Transverse colon (tissue), 4 donors: ENCODE measurements at regions not wholly inside any gene's neighbourhood (a gene's known extent, or its start where the extent isn't known, plus 50 kb on each side); places are given as distances from the start of the nearest gene placed in this dataset.
"Not testable (repeated sequence)": the region's sequence is repeated elsewhere in the genome, so short reads cannot be mapped to it uniquely, and the experiment has no call there.

ENCODE experiments used
- CTCF ChIP-seq, 5 experiments: fragments of 200-600 bp in 3 of 5; fragments of 450-650 bp in 2 of 5; sonication (generic) in 3 of 5; IDR thresholded peaks; 1 replicate in 2 of 5; 2 replicates in 3 of 5; pipeline ENCODE4 v1.5.1; 2016 to 2017; ENCODE audit warnings: antibody characterized with exemption in 5 of 5, inconsistent platforms in 3 of 5, mild to moderate bottlenecking in 2 of 5, moderate library complexity in 1 of 5
- EP300 ChIP-seq: sonication (generic); formaldehyde crosslinking; IDR thresholded peaks from one replicate; pipeline ENCODE4 v1.6.1; 2017; ENCODE audit warnings: antibody characterized with exemption, low read depth
- POLR2A ChIP-seq: fragments of 450-650 bp; IDR thresholded peaks from one replicate; pipeline ENCODE4 v1.6.1; 2016; ENCODE audit warnings: antibody characterized with exemption, mild to moderate bottlenecking, moderate library complexity
- POLR2AphosphoS5 ChIP-seq, 3 donors: sonication (generic); formaldehyde crosslinking; IDR thresholded peaks; one replicate each; pipeline ENCODE4 v1.6.1; 2016; ENCODE audit warnings: antibody characterized with exemption in 3 of 3

DNA sequence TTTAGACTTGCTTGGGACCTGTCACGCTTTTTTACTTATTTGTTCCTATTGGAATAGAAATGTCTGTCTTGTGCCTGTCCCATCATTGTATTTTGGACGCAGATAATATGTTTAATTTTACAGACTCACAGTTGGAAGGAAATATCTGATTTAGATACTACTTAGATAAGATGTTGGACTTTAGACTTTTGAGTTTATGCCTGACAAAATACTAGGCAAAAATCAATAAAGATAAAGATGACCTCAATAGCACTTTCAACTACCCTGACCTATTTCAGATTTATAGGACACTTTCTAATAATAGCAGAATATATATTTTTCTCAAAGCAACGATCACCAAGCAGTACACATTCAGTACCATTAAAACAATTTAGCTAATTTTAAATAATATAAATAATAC lies 150.1 kb upstream of the TGIF2LX start:
- TF ChIP-seq POLR2AphosphoS5 (IDR thresholded peaks at IDR 0.05); CTCF (IDR thresholded peaks at IDR 0.05); POLR2A; EP300: not testable (repeated sequence)
